ENCODE measurements at regions not wholly inside any gene's neighbourhood (a gene's known extent, or its start where the extent isn't known, plus 50 kb on each side); places are given as distances from the start of the nearest gene placed in this dataset.

DNA sequence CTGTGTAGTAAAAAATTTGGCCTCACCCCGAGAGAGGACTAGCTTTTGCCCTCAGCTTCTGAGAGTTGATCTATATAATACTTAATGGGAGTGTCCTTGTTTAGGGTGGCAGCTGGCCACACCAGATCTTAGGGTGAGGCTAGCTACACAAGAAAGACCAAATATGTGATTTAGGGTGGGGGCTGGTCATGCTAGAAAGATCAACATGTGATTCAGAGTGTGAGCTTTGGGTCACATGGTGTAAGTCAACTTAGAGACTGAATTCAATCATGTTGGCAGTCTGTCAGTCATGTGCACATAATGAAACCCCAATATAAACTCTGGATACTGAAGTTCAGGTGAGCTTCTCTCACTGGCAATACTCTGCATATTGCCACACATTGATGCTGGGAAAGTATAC lies 120.7 kb upstream of the DAZL start:
- intact Hi-C loops (cut with micrococcal nuclease), result no loop called here
- Histone ChIP-seq H3K27ac (ENCODE audit: insufficient read depth, low read depth, low read length) (no peak overlapping the region), H3K9me3 (replicated peaks; ENCODE audit: control insufficient read depth, insufficient read depth, low read length) (no peaks in the 10 kb centered on the region), H3K9me1 (replicated peaks; ENCODE audit: control insufficient read depth, extremely low read depth, insufficient read depth, low read length) (no peaks in the 10 kb centered on the region), H3K27me3 (ENCODE audit: control insufficient read depth in 2 of 2, insufficient read depth in 2 of 2, low read length in 2 of 2) (no peaks in the 10 kb centered on the region), H3K9ac (replicated peaks; ENCODE audit: extremely low read depth, insufficient read depth, low read length) (no peak overlapping the region), H2AFZ (ENCODE audit: low read depth, low read length) (no peak overlapping the region), H3K4me1 (ENCODE audit: control insufficient read depth, extremely low read depth, insufficient read depth, low read length) (no peaks in the 10 kb centered on the region), H4K20me1 (replicated peaks; ENCODE audit: control insufficient read depth, extremely low read depth, insufficient read depth, low read length) (no peaks in the 10 kb centered on the region), H3K79me2 (ENCODE audit: control insufficient read depth, insufficient read depth, low read length) (no peaks in the 10 kb centered on the region), H3K36me3 (ENCODE audit: control insufficient read depth in 2 of 2, extremely low read depth in 1 of 2, insufficient read depth in 2 of 2, low read length in 2 of 2) (no peaks in the 10 kb centered on the region), H3K4me2 (ENCODE audit: insufficient read depth, low read length) (no peak overlapping the region), H3K4me3 (replicated peaks in 1 of 3; ENCODE audit: insufficient read depth in 1 of 3, low read depth in 1 of 3, low read length in 3 of 3) (no peak overlapping the region)
- DNase-seq (ENCODE audit: low read depth, low spot score) (no peak), FAIRE-seq (no peak)
- CTCF ChIA-PET, result no interaction called here
- TF ChIP-seq FOS (IDR thresholded peaks at IDR 0.05; ENCODE audit: borderline replicate concordance, insufficient read depth, low read length), result no peak
- no peak for TF ChIP-seq GATA2 (IDR thresholded peaks at IDR 0.05; ENCODE audit: insufficient read depth, insufficient read length, low read depth, low read length)
- no peak for TF ChIP-seq EZH2 (IDR thresholded peaks at IDR 0.05; ENCODE audit: borderline replicate concordance, low read depth, low read length, severe bottlenecking)
- TF ChIP-seq POLR2AphosphoS5 (IDR thresholded peaks at IDR 0.05; ENCODE audit: insufficient read depth, low read depth, low read length), result no peak
- TF ChIP-seq JUN (IDR thresholded peaks at IDR 0.05; ENCODE audit: borderline replicate concordance, insufficient read depth, insufficient read length, low read depth), result no peak
- no peak for TF ChIP-seq MYC (IDR thresholded peaks at IDR 0.05; ENCODE audit: low read depth, low read length)
- TF ChIP-seq POLR2A (IDR thresholded peaks at IDR 0.05; ENCODE audit: low read depth, low read length), result no peak
- TF ChIP-seq, protein P1, sequence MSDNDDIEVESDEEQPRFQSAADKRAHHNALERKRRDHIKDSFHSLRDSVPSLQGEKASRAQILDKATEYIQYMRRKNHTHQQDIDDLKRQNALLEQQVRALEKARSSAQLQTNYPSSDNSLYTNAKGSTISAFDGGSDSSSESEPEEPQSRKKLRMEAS (IDR thresholded peaks at IDR 0.05; ENCODE audit: insufficient read depth, insufficient read length), result no peak
- no peak for TF ChIP-seq CTCF (IDR thresholded peaks at IDR 0.05; ENCODE audit: extremely low read depth in 1 of 2, insufficient read depth in 1 of 2, low read depth in 1 of 2, low read length in 2 of 2)
- POLR2A ChIA-PET, result no interaction called here
- dilution Hi-C loops (cut with MboI; ENCODE audit: extremely low pct_ligation_motif_present, low sequenced_read_pairs), result no loop called here
- no TSS peak for BruUV-seq (replicated peaks)

Measured in endothelial cell of umbilical vein (primary cell).